Stimulated activated CD8-positive, alpha-beta memory T cell treated with anti-CD3 and anti-CD28 coated beads, Interleukin-4, amount 100 ng/mL, for 1 hour (primary cell): ENCODE measurements at regions not wholly inside any gene's neighbourhood (a gene's known extent, or its start where the extent isn't known, plus 50 kb on each side); places are given as distances from the start of the nearest gene placed in this dataset.

Experiments
- DNase-seq, 2 donors: peaks; one replicate each; pipeline ENCODE4 v3.0.0-alpha.2; 2020; ENCODE audit warnings: low read depth in 2 of 2, low spot score in 1 of 2

DNA sequence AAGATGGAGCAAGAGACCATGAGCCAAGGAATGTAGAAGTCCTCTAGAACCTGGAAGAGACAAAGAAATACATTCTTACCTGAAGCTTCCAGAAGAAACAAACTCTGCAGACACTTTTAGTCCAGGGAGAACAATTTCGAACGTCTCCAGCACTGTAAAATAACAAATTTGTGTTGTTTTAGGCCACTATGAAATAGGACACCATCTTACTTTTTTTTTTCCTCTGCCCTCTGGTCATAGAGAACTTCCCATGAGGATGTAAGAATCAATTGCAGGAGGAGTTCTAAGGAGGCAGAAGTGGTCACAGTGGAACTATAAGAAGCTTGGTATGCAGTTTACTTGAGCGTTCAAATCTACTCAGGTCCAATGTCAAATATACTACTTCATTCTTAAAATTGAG lies 1295.9 kb downstream of the ZPLD1 start:
- no peak for DNase-seq

- no peak for DNase-seq
These were observed 1318.2 kb downstream of the ZPLD1 start for GRCh38 chr3:103752986-103753385.

- no peak for DNase-seq
These were observed 1332.8 kb downstream of the ZPLD1 start for GRCh38 chr3:103767635-103768034.

DNA sequence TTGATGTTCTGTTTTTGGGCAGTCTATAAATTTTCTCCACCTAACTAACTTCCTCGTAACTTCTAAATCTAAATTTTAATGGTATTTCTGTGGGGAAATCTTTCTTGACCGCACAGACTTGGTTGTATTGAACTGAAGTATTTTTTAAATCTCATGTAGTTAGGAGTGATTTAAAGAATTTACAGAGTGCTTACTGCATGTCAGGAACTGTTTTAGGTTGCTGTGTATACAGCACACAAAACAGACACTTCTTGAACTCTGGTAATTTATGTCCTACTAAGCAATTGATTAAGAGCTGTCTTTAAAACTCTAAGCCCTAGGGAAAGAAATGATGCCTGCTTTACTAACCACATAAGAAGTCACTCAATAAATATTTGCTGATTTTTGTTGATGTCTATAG lies 1350.2 kb downstream of the ZPLD1 start:
- no peak for DNase-seq

DNA sequence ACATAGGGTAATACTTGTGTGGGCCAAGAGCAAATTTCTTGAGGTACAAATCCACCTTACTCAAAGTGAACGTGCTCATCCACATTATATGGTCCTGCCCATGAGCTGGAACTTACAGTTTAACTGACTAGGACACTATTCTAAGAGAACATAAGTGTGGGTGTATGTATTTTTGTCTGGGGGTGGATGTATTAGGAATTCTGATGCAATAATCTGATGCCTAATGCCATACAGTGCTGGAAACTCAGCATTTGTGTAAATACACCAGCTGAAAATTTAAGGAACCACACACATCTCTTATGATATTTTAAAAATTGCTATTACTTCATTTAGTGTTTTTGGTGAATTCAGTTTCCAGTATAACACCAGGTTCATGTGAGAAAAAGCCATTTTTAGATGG lies 1350.7 kb downstream of the ZPLD1 start:
- no peak for DNase-seq

DNA sequence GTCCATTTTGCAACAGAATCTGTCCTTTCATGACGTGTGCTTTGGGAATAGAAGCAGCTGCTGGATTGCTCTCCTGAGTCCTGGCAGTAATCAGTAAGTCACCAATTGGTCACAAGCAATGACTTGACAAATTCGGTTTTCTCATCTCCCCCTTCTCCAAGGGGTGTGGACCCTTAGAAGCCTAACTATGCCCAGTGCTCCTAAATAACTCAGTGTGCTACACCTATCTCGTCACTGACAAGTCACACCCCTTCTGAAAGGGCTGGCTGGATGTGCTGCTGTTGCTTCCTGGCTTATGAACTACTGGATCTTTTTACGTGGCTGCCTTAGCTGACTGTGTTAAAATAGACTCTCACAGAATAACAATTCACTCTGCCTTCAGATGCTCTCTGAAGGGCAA lies 1351.5 kb downstream of the ZPLD1 start:
- DNase-seq: no peak

DNA sequence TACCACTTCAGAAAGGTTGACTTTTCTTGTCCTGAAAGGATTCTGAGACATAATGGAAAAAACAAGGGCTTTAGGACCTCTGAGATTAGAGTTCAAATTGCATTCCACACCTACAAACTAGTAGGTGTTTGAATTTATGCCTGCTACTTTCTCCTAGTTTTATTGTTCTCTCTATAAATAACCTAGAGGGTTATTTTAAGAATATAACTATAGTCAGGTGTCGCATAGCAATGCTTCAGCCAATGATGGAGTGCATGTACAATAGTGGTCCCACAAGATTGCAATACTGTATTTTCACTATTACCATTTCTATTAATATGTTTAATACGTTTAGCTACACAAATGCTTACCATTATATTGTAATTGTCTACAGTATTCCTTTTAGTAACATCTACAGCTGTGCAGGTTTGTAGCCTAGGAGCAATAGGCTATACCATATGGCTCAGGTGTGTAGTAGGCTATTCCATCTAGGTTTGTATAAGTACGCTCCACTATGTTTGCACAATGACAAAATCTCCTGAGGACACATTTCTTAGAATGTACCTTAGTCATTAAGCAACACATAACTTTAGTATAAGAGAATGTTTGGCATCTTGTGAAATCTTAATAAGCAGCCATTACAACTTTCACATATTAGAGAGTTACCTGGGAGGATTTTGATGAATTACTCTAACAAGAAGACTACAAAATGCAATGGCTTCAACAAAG lies 1352.5 kb downstream of the ZPLD1 start:
- no peak for DNase-seq

- DNase-seq: no peak
These were observed 1353.1 kb downstream of the ZPLD1 start for GRCh38 chr3:103787879-103788278.

DNA sequence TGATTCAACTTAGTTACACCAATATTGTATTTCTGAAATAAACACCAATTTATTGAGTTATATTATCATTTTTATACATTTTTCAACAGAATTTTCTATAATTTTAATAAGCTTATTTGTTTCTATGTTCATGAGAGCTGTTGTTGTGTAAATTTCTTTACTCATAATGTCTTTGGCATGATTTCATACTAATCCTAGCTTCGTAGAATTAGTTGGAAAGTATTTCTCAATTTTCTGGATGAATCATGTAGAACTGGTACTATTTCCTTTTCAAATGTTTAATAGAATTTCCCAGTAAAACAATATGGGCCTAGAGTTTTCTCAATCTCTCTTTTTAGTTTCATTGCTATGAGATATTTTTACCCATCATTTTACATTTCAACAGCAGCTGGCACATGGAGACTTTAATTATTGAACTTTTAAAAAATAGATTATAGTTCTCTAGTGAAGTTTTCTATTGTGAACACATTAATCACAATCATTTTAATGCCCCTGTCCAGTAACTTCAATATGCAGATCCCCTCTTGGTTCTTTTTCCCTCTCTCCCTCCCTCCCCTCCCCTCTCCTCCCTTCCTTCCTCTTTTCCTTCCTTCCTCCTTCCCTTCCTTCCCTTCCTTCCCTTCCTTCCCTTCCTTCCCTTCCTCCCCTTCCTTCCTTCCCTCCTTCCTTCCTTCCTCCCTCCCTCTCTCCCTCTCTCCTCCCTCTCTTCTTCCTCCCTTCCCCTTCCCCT lies 1357.1 kb downstream of the ZPLD1 start:
- DNase-seq: no peak

GRCh38 chr3:103794656-103795055 lies 1359.8 kb downstream of the ZPLD1 start:
- no peak for DNase-seq

- DNase-seq: no peak
These were observed 1361.3 kb downstream of the ZPLD1 start for GRCh38 chr3:103796068-103796467.

- no peak for DNase-seq
These were observed 1369.0 kb downstream of the ZPLD1 start for GRCh38 chr3:103803787-103804186.

DNA sequence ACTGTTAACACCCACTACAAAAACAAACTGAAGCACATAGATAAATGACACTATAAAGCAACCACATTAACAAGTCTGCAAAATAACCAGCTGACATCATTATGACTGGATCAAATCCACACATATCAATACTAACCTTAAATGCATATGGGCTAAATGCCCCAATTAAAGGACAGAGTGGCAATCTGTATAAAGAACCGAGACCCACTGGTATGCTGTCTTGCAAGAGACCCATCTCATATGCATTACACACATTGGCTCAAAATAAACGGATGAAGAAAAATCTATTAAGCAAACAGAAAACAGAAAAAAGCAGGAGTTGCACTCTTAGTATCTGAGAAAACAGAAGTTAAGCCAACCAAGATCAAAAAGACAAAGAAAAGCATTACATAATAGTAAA lies 1375.4 kb downstream of the ZPLD1 start:
- no peak for DNase-seq

- no peak for DNase-seq
These were observed 1379.1 kb downstream of the ZPLD1 start for GRCh38 chr3:103813955-103814354.

GRCh38 chr3:103818398-103818797 lies 1383.6 kb downstream of the ZPLD1 start:
- DNase-seq: no peak

DNA sequence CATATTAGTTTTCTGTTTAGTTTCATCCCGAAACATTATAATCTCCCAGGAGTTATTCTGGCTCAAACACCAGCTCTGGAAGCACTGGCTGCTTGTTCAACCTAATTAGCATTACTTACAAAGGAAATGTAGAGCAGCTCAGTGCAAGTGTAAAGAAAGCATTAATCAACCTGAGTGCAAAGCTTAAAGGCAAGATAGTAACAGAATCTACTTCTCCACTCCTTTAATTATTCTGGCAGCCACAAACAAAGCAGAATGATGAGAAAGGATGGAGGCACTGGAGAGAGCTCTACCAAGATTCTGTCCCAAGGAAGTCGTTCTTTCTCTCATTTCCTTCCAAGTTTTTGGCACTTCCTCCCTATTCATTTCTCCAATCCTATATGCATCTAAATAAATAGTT lies 1384.0 kb downstream of the ZPLD1 start:
- DNase-seq: no peak

DNA sequence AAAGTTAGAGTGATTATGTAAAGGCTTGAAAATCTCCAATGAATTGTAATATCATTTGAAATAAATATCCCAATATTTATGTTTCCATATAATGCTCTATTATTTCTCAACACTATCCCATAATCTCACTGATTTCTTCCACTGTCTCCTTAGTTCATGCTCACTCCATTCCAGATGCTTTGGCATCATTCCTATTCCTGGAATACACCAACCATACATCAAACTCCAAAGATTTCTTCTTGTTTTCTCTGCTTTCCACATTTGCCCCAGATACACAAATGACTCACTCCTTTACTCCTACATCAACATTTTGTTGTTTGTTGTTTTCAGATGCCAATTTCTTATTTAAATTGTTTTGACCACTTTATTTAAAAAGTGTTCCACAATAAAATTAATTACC lies 1390.8 kb downstream of the ZPLD1 start:
- DNase-seq: no peak

GRCh38 chr3:103829723-103830326 lies 1395.0 kb downstream of the ZPLD1 start:
- no peak for DNase-seq

DNA sequence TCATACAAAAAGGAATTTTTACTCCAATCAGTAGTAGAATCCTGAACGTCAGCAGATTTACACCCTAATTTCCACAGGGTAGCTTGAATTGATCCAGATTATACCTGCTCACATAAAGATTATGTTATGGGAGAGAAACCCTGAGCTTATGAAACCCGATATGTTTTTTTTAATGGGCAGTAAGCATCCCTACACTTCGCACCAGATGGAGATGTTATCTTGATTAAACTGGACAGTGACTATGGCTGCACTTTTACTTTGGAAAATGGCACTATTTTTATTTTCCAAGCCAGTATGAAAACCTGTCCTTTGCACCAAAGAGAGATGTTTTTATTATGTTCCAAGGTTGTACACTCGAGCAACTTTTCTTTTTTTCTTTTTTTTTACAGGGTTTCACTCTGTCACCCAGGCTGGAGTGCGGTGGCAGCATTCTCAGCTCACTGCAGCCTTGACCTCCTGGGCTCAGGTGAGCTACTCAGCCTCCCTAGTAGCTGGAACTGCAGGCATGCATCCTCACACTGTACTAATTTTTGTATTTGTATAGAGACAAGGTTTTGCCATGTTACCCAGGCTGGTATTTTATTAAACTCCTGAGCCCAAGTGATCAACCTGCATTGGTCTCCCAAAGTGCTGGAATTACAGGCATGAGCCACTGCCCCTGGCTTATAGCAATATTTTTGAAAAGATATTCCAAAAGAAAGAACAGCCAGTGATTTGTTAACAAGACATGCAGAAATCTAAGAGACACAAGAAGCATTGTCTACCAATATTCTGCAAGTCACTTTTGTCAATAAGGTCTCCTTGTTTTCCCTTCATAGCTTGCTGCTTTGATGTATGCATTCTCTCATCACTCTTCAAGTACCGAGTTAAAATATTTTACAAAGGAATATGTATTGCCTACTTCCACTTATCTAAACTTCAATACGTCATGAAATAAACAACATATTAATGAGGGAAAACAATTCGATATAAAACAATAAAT lies 1412.6 kb downstream of the ZPLD1 start:
- no peak for DNase-seq

- DNase-seq: no peak
These were observed 1417.0 kb downstream of the ZPLD1 start for GRCh38 chr3:103851793-103852192.

- no peak for DNase-seq
These were observed 1427.6 kb downstream of the ZPLD1 start for GRCh38 chr3:103862415-103862814.
